Central memory CD8-positive, alpha-beta T cell (primary cell): ENCODE measurements at regions not wholly inside any gene's neighbourhood (a gene's known extent, or its start where the extent isn't known, plus 50 kb on each side); places are given as distances from the start of the nearest gene placed in this dataset.

Experiments used
- ATAC-seq: fragments of 150-1000 bp; cut with Tn5 transposase; replicated peaks from 2 replicates; pipeline ENCODE4 v1.10.0; 2022; ENCODE audit warnings: mild to moderate bottlenecking, moderate FRiP score, moderate number of reproducible peaks; ENCODE audit not compliant: poor library complexity, severe bottlenecking; ENCODE audit errors: extremely low read depth
- DNase-seq, 2 donors: peaks; one replicate each; pipeline ENCODE4 v3.0.0; 2021; ENCODE audit warnings: low spot score in 2 of 2
- H3K27ac Mint-ChIP-seq: one replicate; pipeline ENCODE4 v1.8.0; 2022; ENCODE audit warnings: low read depth, mild to moderate bottlenecking, moderate library complexity, mixed read lengths
- H3K27me3 Mint-ChIP-seq: one replicate; pipeline ENCODE4 v1.8.0; 2022; ENCODE audit warnings: mixed read lengths
- H3K36me3 Mint-ChIP-seq: one replicate; pipeline ENCODE4 v1.8.0; 2022; ENCODE audit warnings: mild to moderate bottlenecking, moderate library complexity, mixed read lengths; ENCODE audit not compliant: insufficient read depth
- H3K4me1 Mint-ChIP-seq: one replicate; pipeline ENCODE4 v1.8.0; 2022; ENCODE audit warnings: mixed read lengths
- H3K4me3 Mint-ChIP-seq: one replicate; pipeline ENCODE4 v1.8.0; 2022; ENCODE audit warnings: mild to moderate bottlenecking, moderate library complexity, mixed read lengths
- H3K9me3 Mint-ChIP-seq: one replicate; pipeline ENCODE4 v1.8.0; 2022; ENCODE audit warnings: mixed read lengths

GRCh38 chr6:137998461-137999019 lies 108.7 kb downstream of the PERP start:
- Mint-ChIP-seq H3K27ac (no peak overlapping the region), H3K4me1 (no peaks in the 10 kb centered on the region), H3K9me3 (peaks cover 5% of the 10 kb centered on the region), H3K27me3 (no peaks in the 10 kb centered on the region), H3K4me3 (no peak overlapping the region), H3K36me3 (peaks cover 1% of the 10 kb centered on the region)
- ATAC-seq (no peak), DNase-seq (no peak)

GRCh38 chr6:137999815-138000214 lies 107.4 kb downstream of the PERP start:
- peaks cover 5% of the 10 kb centered on the region for H3K9me3 Mint-ChIP-seq
- no peaks in the 10 kb centered on the region for H3K4me1 Mint-ChIP-seq
- H3K4me3 Mint-ChIP-seq: no peak overlapping the region
- no peak for ATAC-seq
- no peaks in the 10 kb centered on the region for H3K27me3 Mint-ChIP-seq
- DNase-seq: no peak
- peaks cover 1% of the 10 kb centered on the region for H3K36me3 Mint-ChIP-seq
- H3K27ac Mint-ChIP-seq: no peak overlapping the region

GRCh38 chr6:138000941-138001340 lies 106.3 kb downstream of the PERP start:
- no peak overlapping the region for H3K4me3 Mint-ChIP-seq
- no peak overlapping the region for H3K27ac Mint-ChIP-seq
- ATAC-seq (no peak), DNase-seq (no peak)
- H3K9me3 Mint-ChIP-seq: peaks cover 5% of the 10 kb centered on the region
- H3K27me3 Mint-ChIP-seq: no peaks in the 10 kb centered on the region
- H3K36me3 Mint-ChIP-seq: no peaks in the 10 kb centered on the region
- H3K4me1 Mint-ChIP-seq: no peaks in the 10 kb centered on the region

- H3K9me3 Mint-ChIP-seq: peaks cover 2% of the 10 kb centered on the region
- no peak overlapping the region for H3K27ac Mint-ChIP-seq
- no peak overlapping the region for H3K4me3 Mint-ChIP-seq
- DNase-seq (peak; percentile 28 to 34), ATAC-seq (no peak)
- H3K4me1 Mint-ChIP-seq: no peaks in the 10 kb centered on the region
- H3K36me3 Mint-ChIP-seq: no peaks in the 10 kb centered on the region
- no peaks in the 10 kb centered on the region for H3K27me3 Mint-ChIP-seq
Measured at GRCh38 chr6:138001750-138002349, 105.4 kb downstream of the PERP start.

- DNase-seq: no peak
- no peaks in the 10 kb centered on the region for H3K4me1 Mint-ChIP-seq
- no peaks in the 10 kb centered on the region for H3K9me3 Mint-ChIP-seq
- no peaks in the 10 kb centered on the region for H3K36me3 Mint-ChIP-seq
- H3K27ac Mint-ChIP-seq: no peak overlapping the region
- no peak overlapping the region for H3K4me3 Mint-ChIP-seq
- ATAC-seq: no peak
- no peaks in the 10 kb centered on the region for H3K27me3 Mint-ChIP-seq
Measured at GRCh38 chr6:138004430-138005287, 102.6 kb downstream of the PERP start.

GRCh38 chr6:138005846-138006245 lies 101.4 kb downstream of the PERP start:
- ATAC-seq: no peak
- H3K27me3 Mint-ChIP-seq: no peaks in the 10 kb centered on the region
- no peaks in the 10 kb centered on the region for H3K36me3 Mint-ChIP-seq
- DNase-seq: no peak
- H3K4me3 Mint-ChIP-seq: no peak overlapping the region
- H3K4me1 Mint-ChIP-seq: no peaks in the 10 kb centered on the region
- no peaks in the 10 kb centered on the region for H3K9me3 Mint-ChIP-seq
- no peak overlapping the region for H3K27ac Mint-ChIP-seq

- Mint-ChIP-seq H3K4me1 (no peaks in the 10 kb centered on the region), H3K36me3 (no peaks in the 10 kb centered on the region), H3K4me3 (no peak overlapping the region), H3K27ac (no peak overlapping the region), H3K9me3 (no peaks in the 10 kb centered on the region), H3K27me3 (no peaks in the 10 kb centered on the region)
- DNase-seq (no peak), ATAC-seq (no peak)
Measured at GRCh38 chr6:138007014-138007472, 100.2 kb downstream of the PERP start.

- no peak overlapping the region for H3K27ac Mint-ChIP-seq
- no peaks in the 10 kb centered on the region for H3K4me1 Mint-ChIP-seq
- no peaks in the 10 kb centered on the region for H3K36me3 Mint-ChIP-seq
- H3K27me3 Mint-ChIP-seq: no peaks in the 10 kb centered on the region
- no peaks in the 10 kb centered on the region for H3K9me3 Mint-ChIP-seq
- no peak for ATAC-seq
- H3K4me3 Mint-ChIP-seq: no peak overlapping the region
- no peak for DNase-seq
Measured at GRCh38 chr6:138008791-138009190, 98.4 kb downstream of the PERP start.

GRCh38 chr6:138011413-138011812 lies 95.8 kb downstream of the PERP start:
- no peaks in the 10 kb centered on the region for H3K36me3 Mint-ChIP-seq
- no peaks in the 10 kb centered on the region for H3K9me3 Mint-ChIP-seq
- no peak overlapping the region for H3K27ac Mint-ChIP-seq
- no peak for ATAC-seq
- no peak for DNase-seq
- no peak overlapping the region for H3K4me3 Mint-ChIP-seq
- no peaks in the 10 kb centered on the region for H3K27me3 Mint-ChIP-seq
- no peaks in the 10 kb centered on the region for H3K4me1 Mint-ChIP-seq

- Mint-ChIP-seq H3K4me1 (no peaks in the 10 kb centered on the region), H3K27me3 (no peaks in the 10 kb centered on the region), H3K4me3 (no peak overlapping the region), H3K9me3 (no peaks in the 10 kb centered on the region), H3K36me3 (no peaks in the 10 kb centered on the region), H3K27ac (no peak overlapping the region)
- no peak for DNase-seq
- no peak for ATAC-seq
Measured at GRCh38 chr6:138012682-138013081, 94.5 kb downstream of the PERP start.

- Mint-ChIP-seq H3K9me3 (no peaks in the 10 kb centered on the region), H3K36me3 (no peaks in the 10 kb centered on the region), H3K27me3 (peaks cover under 1% of the 10 kb centered on the region), H3K4me3 (no peak overlapping the region), H3K27ac (no peak overlapping the region), H3K4me1 (no peaks in the 10 kb centered on the region)
- no peak for DNase-seq
- ATAC-seq: no peak
Measured at GRCh38 chr6:138013959-138014358, 93.3 kb downstream of the PERP start.

- Mint-ChIP-seq H3K27me3 (peaks cover 10% of the 10 kb centered on the region), H3K4me1 (no peaks in the 10 kb centered on the region), H3K36me3 (no peaks in the 10 kb centered on the region), H3K27ac (no peak overlapping the region), H3K9me3 (no peaks in the 10 kb centered on the region), H3K4me3 (no peak overlapping the region)
- DNase-seq: no peak
- no peak for ATAC-seq
Measured at GRCh38 chr6:138017166-138017757, 90.0 kb downstream of the PERP start.
